ENCODE measurements at regions not wholly inside any gene's neighbourhood (a gene's known extent, or its start where the extent isn't known, plus 50 kb on each side); places are given as distances from the start of the nearest gene placed in this dataset.
"Not testable (repeated sequence)": the region's sequence is repeated elsewhere in the genome, so short reads cannot be mapped to it uniquely, and the experiment has no call there.

DNA sequence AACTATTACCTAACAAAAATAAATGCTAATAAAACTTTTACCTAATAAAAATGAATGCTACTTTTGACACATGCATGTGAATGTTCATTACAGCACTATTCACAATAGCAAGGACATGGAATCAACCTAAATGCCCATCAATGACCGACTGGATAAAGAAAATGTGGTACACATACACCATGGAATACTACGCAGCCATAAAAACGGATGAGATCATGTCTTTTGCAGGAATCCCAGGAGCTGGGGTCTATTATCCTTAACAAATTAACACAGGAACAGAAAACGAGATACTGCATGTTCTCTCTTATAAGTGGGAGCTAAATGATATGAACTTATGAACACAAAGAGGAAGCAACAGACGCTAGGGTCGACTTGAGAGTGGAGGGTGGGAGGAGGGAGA lies 88.1 kb upstream of the FAM204A start:
- H4K20me1 ChIP-seq (ENCODE audit: insufficient read depth, low read length): no peaks in the 10 kb centered on the region
- H3K4me2 ChIP-seq (ENCODE audit: insufficient read depth, low read length): no peak overlapping the region
- H3K79me2 ChIP-seq (ENCODE audit: insufficient read depth, low read length): no peaks in the 10 kb centered on the region
- H3K9me3 ChIP-seq (ENCODE audit: insufficient read depth, low read length, severe bottlenecking): no peaks in the 10 kb centered on the region
- H3K27me3 ChIP-seq (ENCODE audit: insufficient read depth, low read length, poor library complexity): peaks cover 6% of the 10 kb centered on the region
- TF ChIP-seq, protein P1, sequence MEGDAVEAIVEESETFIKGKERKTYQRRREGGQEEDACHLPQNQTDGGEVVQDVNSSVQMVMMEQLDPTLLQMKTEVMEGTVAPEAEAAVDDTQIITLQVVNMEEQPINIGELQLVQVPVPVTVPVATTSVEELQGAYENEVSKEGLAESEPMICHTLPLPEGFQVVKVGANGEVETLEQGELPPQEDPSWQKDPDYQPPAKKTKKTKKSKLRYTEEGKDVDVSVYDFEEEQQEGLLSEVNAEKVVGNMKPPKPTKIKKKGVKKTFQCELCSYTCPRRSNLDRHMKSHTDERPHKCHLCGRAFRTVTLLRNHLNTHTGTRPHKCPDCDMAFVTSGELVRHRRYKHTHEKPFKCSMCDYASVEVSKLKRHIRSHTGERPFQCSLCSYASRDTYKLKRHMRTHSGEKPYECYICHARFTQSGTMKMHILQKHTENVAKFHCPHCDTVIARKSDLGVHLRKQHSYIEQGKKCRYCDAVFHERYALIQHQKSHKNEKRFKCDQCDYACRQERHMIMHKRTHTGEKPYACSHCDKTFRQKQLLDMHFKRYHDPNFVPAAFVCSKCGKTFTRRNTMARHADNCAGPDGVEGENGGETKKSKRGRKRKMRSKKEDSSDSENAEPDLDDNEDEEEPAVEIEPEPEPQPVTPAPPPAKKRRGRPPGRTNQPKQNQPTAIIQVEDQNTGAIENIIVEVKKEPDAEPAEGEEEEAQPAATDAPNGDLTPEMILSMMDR (IDR thresholded peaks at IDR 0.05; ENCODE audit: borderline replicate concordance, extremely low read depth, low read length, poor library complexity, severe bottlenecking): no peak
- no peak for TF ChIP-seq EZH2 (IDR thresholded peaks at IDR 0.05; ENCODE audit: borderline replicate concordance, low read depth, low read length, severe bottlenecking)
- no peak for DNase-seq
- no peak for ATAC-seq (ENCODE audit: insufficient read depth, low read depth)
- H3K4me1 ChIP-seq (ENCODE audit: insufficient read depth, low read length): no peaks in the 10 kb centered on the region
- H3K27ac ChIP-seq (ENCODE audit: low read length): no peak overlapping the region
- no peaks in the 10 kb centered on the region for H3K36me3 ChIP-seq (ENCODE audit: insufficient read depth, low read length)
- H3K4me3 ChIP-seq (ENCODE audit: low read depth in 1 of 2, low read length in 2 of 2): no peak overlapping the region
- H2AFZ ChIP-seq (ENCODE audit: low read depth, low read length): no peak overlapping the region
- no peak overlapping the region for H3K9ac ChIP-seq (ENCODE audit: low read depth, low read length)

DNA sequence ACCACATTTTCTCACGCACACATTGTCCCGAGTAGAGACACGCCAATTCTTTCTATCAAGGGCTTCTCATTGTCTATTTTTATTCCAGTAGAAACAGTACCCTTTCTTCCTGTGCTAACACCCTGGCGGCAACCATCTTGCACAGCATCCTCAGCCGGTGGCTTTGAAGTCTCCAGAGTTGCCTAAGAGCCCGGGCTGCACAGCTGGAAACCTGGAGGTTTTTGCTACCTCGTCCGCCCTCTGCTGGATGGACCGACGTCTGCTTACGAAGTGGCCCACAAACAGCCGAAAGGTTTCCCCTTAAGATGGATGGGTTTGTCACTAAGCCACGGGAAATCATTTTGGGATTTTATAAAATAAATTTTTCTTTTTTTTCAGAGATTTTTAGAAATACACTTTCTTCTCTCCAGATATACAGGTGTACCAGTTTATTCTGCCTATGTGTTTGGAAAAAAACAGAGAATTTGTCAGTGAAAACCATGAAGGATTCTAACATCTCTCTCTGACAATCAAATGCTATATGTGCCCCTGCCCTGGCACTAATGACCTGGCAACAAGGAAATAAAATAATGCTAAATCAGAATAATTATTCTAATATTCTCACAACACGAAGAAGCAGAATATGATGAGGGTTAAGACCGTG lies 81.8 kb upstream of the FAM204A start:
- Histone ChIP-seq H3K9ac (ENCODE audit: low read depth, low read length) (no peak overlapping the region), H3K4me1 (ENCODE audit: insufficient read depth, low read length) (peaks cover 3% of the 10 kb centered on the region; the same call in 1 of the 2 replicates), H3K27ac (ENCODE audit: low read length) (no peak overlapping the region), H3K4me3 (ENCODE audit: low read depth in 1 of 2, low read length in 2 of 2) (no peak overlapping the region), H4K20me1 (ENCODE audit: insufficient read depth, low read length) (no peaks in the 10 kb centered on the region), H3K27me3 (ENCODE audit: insufficient read depth, low read length, poor library complexity) (peaks cover 3% of the 10 kb centered on the region), H3K79me2 (ENCODE audit: insufficient read depth, low read length) (no peaks in the 10 kb centered on the region), H2AFZ (ENCODE audit: low read depth, low read length) (peak overlapping the region; percentile 56; the same call in 1 of the 2 replicates), H3K4me2 (ENCODE audit: insufficient read depth, low read length) (no peak overlapping the region), H3K9me3 (ENCODE audit: insufficient read depth, low read length, severe bottlenecking) (no peaks in the 10 kb centered on the region), H3K36me3 (ENCODE audit: insufficient read depth, low read length) (no peaks in the 10 kb centered on the region)
- DNase-seq (peak; percentile 88), ATAC-seq (ENCODE audit: insufficient read depth, low read depth) (peak; percentile 100)
- TF ChIP-seq EZH2 (IDR thresholded peaks at IDR 0.05; ENCODE audit: borderline replicate concordance, low read depth, low read length, severe bottlenecking): no peak
- TF ChIP-seq, protein P1 (IDR thresholded peaks at IDR 0.05; ENCODE audit: borderline replicate concordance, extremely low read depth, low read length, poor library complexity, severe bottlenecking): peak; percentile 81

DNA sequence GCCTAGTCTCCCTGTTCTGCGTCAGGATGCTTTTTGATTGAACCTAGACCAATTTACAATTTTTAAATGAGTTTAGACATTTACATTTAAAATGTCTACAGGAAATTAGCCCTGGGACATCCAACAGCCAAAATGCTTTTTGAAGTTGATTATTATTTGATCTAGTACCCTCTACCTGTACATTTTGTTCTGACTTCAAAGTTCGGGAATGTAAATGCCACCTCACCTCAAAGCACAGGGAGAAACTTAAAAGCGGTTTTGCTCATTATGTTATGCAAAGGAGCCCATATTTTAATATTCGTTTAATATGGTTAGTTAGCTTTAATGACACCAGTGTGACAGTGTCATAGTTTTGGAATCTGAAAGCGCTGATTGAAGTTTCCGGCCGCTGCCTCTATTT lies 80.1 kb upstream of the FAM204A start:
- DNase-seq: no peak
- H3K9ac ChIP-seq (ENCODE audit: low read depth, low read length): no peak overlapping the region
- peaks cover 3% of the 10 kb centered on the region; the same call in 1 of the 2 replicates for H3K4me1 ChIP-seq (ENCODE audit: insufficient read depth, low read length)
- H3K27ac ChIP-seq (ENCODE audit: low read length): no peak overlapping the region
- H3K9me3 ChIP-seq (ENCODE audit: insufficient read depth, low read length, severe bottlenecking): no peaks in the 10 kb centered on the region
- no peaks in the 10 kb centered on the region for H4K20me1 ChIP-seq (ENCODE audit: insufficient read depth, low read length)
- H2AFZ ChIP-seq (ENCODE audit: low read depth, low read length): no peak overlapping the region
- no peak overlapping the region for H3K4me3 ChIP-seq (ENCODE audit: low read depth in 1 of 2, low read length in 2 of 2)
- H3K4me2 ChIP-seq (ENCODE audit: insufficient read depth, low read length): no peak overlapping the region
- no peak for TF ChIP-seq EZH2 (IDR thresholded peaks at IDR 0.05; ENCODE audit: borderline replicate concordance, low read depth, low read length, severe bottlenecking)
- TF ChIP-seq, protein P1 (IDR thresholded peaks at IDR 0.05; ENCODE audit: borderline replicate concordance, extremely low read depth, low read length, poor library complexity, severe bottlenecking): no peak
- no peaks in the 10 kb centered on the region for H3K79me2 ChIP-seq (ENCODE audit: insufficient read depth, low read length)
- H3K27me3 ChIP-seq (ENCODE audit: insufficient read depth, low read length, poor library complexity): peaks cover 3% of the 10 kb centered on the region
- H3K36me3 ChIP-seq (ENCODE audit: insufficient read depth, low read length): no peaks in the 10 kb centered on the region
- ATAC-seq (ENCODE audit: insufficient read depth, low read depth): no peak

DNA sequence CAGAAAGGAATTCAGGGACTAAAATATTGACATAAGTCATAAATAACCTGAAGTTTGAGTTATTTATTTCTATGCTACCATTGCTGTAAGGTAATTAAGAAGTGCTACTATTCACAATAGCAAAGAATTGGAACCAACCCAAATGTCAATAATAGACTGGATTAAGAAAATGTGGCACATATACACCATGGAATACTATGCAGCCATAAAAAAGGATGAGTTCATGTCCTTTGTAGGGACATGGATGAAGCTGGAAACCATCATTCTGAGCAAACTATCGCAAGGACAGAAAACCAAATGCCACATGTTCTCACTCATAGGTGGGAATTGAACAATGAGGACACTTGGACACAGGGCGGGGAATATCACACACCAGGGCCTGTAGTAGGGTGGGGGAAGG lies 77.9 kb upstream of the FAM204A start:
- not testable (repeated sequence) for H3K4me1 ChIP-seq (ENCODE audit: insufficient read depth, low read length); H3K4me2 ChIP-seq (ENCODE audit: insufficient read depth, low read length); H3K27ac ChIP-seq (ENCODE audit: low read length); H3K4me3 ChIP-seq (ENCODE audit: low read depth in 1 of 2, low read length in 2 of 2); H2AFZ ChIP-seq (ENCODE audit: low read depth, low read length); H3K9ac ChIP-seq (ENCODE audit: low read depth, low read length); H4K20me1 ChIP-seq (ENCODE audit: insufficient read depth, low read length); DNase-seq; H3K36me3 ChIP-seq (ENCODE audit: insufficient read depth, low read length); H3K79me2 ChIP-seq (ENCODE audit: insufficient read depth, low read length); ATAC-seq (ENCODE audit: insufficient read depth, low read depth); H3K9me3 ChIP-seq (ENCODE audit: insufficient read depth, low read length, severe bottlenecking)
- H3K27me3 ChIP-seq (ENCODE audit: insufficient read depth, low read length, poor library complexity): peaks cover 16% of the 10 kb centered on the region

Measured in DND-41 (cell line).